Caco-2 (cell line): ENCODE measurements at regions not wholly inside any gene's neighbourhood (a gene's known extent, or its start where the extent isn't known, plus 50 kb on each side); places are given as distances from the start of the nearest gene placed in this dataset.
"Not testable (repeated sequence)": the region's sequence is repeated elsewhere in the genome, so short reads cannot be mapped to it uniquely, and the experiment has no call there.

ENCODE experiments used
- BruUV-seq: library from RNA; stranded (reverse); fragments of 400-500 nt; replicated peaks from 2 replicates; lab custom pipeline; 2021; lab: Mats Ljungman, UMichigan
- CTCF ChIA-PET: fragments of 300-600 bp; sonication (Branson Sonifier 250); formaldehyde crosslinking; loops from one replicate; lab custom pipeline; 2022; ENCODE audit warnings: antibody characterized with exemption; lab: Charles Lee
- POLR2A ChIA-PET: fragments of 300-600 bp; sonication (Branson Sonifier 250); formaldehyde crosslinking; loops from one replicate; lab custom pipeline; 2022; ENCODE audit warnings: antibody characterized with exemption; lab: Charles Lee
- DNase-seq, 2 experiments: peaks; one replicate each; pipeline versions ENCODE4 v3.0.0 to v3.0.0-alpha.2; 2020 to 2022
- H3K27me3 ChIP-seq: replicated peaks from 2 replicates; pipeline ENCODE4 v1.6.0; 2011; ENCODE audit warnings: low read length; ENCODE audit not compliant: control insufficient read depth, insufficient read depth
- H3K36me3 ChIP-seq: 2 replicates; pipeline ENCODE4 v1.5.1; 2011; ENCODE audit warnings: low read length; ENCODE audit not compliant: control insufficient read depth, insufficient read depth
- H3K4me1 ChIP-seq: fragments of 250-450 bp; sonication (Bioruptor Pico); 2 replicates; pipeline ENCODE4 v1.5.1; 2020; ENCODE audit warnings: mild to moderate bottlenecking
- H3K4me3 ChIP-seq: 2 replicates; pipeline ENCODE4 v1.5.1; 2011; ENCODE audit warnings: low read depth, mild to moderate bottlenecking, control low read depth, low read length
- H3K9me3 ChIP-seq: fragments of 250-450 bp; sonication (Bioruptor Pico); 2 replicates; pipeline ENCODE4 v1.5.1; 2020; ENCODE audit warnings: mild to moderate bottlenecking, moderate library complexity
- H3K27ac Mint-ChIP-seq: one replicate; pipeline ENCODE4 v1.8.0; 2022; ENCODE audit warnings: mixed read lengths; ENCODE audit not compliant: unreplicated experiment
- H3K27me3 Mint-ChIP-seq: one replicate; pipeline ENCODE4 v1.8.0; 2022; ENCODE audit warnings: mixed read lengths; ENCODE audit not compliant: insufficient read depth, unreplicated experiment
- H3K36me3 Mint-ChIP-seq: one replicate; pipeline ENCODE4 v1.8.0; 2022; ENCODE audit warnings: mild to moderate bottlenecking, mixed read lengths; ENCODE audit not compliant: insufficient read depth, unreplicated experiment
- H3K4me1 Mint-ChIP-seq: one replicate; pipeline ENCODE4 v1.8.0; 2022; ENCODE audit warnings: low read depth, mixed read lengths; ENCODE audit not compliant: unreplicated experiment
- H3K4me3 Mint-ChIP-seq: one replicate; pipeline ENCODE4 v1.8.0; 2022; ENCODE audit warnings: mild to moderate bottlenecking, moderate library complexity, mixed read lengths; ENCODE audit not compliant: unreplicated experiment
- H3K9me3 Mint-ChIP-seq: one replicate; pipeline ENCODE4 v1.8.0; 2022; ENCODE audit warnings: mixed read lengths; ENCODE audit not compliant: unreplicated experiment
- intact Hi-C: fragments of 100-400 bp; cut with micrococcal nuclease; formaldehyde crosslinking; loops from one replicate; pipeline ENCODE4 v1.10.0; 2022; ENCODE audit not compliant: unreplicated experiment
- TF ChIP-seq, protein P1 (sequence below), 2 experiments: fragments of 200-600 bp in 1 of 2; IDR thresholded peaks; 1 replicate in 1 of 2; 2 replicates in 1 of 2; pipeline versions ENCODE4 v1.5.1 to v1.8.0; 2011 to 2022; ENCODE audit warnings: antibody characterized with exemption in 1 of 2, control low read depth in 1 of 2, inconsistent platforms in 1 of 2, low read depth in 1 of 2, low read length in 1 of 2, mild to moderate bottlenecking in 1 of 2, moderate library complexity in 1 of 2; ENCODE audit not compliant: insufficient read depth in 1 of 2, severe bottlenecking in 1 of 2, unreplicated experiment in 1 of 2

DNA sequence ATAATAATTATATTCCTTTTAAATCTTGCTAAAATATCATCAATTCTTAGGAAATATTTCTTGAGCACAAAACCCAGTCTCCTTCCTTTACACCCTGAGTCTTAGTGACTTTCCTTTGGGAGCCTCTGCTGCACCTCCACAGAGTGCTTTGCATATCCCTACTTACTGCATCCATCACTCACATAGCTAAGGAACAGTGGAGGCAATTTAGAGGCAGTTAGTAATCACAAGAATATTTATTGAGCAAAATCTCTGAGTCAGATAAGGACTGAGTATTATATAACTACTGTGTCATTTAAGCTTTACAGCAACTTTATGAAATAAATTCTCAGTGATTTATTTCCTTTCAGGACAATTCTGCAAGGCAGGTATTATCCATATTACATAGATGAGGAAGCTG, 327.7 kb downstream of the TMX3 start:
- intact Hi-C loops = no loop called here
- H3K4me3 ChIP-seq = no peak overlapping the region
- no peaks in the 10 kb centered on the region for H3K27me3 Mint-ChIP-seq
- no peaks in the 10 kb centered on the region for H3K36me3 ChIP-seq
- H3K27ac Mint-ChIP-seq = no peak overlapping the region
- DNase-seq = no peak
- TF ChIP-seq, protein P1, sequence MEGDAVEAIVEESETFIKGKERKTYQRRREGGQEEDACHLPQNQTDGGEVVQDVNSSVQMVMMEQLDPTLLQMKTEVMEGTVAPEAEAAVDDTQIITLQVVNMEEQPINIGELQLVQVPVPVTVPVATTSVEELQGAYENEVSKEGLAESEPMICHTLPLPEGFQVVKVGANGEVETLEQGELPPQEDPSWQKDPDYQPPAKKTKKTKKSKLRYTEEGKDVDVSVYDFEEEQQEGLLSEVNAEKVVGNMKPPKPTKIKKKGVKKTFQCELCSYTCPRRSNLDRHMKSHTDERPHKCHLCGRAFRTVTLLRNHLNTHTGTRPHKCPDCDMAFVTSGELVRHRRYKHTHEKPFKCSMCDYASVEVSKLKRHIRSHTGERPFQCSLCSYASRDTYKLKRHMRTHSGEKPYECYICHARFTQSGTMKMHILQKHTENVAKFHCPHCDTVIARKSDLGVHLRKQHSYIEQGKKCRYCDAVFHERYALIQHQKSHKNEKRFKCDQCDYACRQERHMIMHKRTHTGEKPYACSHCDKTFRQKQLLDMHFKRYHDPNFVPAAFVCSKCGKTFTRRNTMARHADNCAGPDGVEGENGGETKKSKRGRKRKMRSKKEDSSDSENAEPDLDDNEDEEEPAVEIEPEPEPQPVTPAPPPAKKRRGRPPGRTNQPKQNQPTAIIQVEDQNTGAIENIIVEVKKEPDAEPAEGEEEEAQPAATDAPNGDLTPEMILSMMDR (IDR thresholded peaks at IDR 0.05; ENCODE audit: insufficient read depth in 1 of 2, low read depth in 1 of 2, low read length in 1 of 2, severe bottlenecking in 1 of 2, unreplicated experiment in 1 of 2) = no peak
- no peaks in the 10 kb centered on the region for H3K36me3 Mint-ChIP-seq
- no peaks in the 10 kb centered on the region for H3K9me3 Mint-ChIP-seq
- no peaks in the 10 kb centered on the region for H3K4me1 Mint-ChIP-seq
- ChIA-PET POLR2A (no interaction called here), CTCF (no interaction called here)
- H3K9me3 ChIP-seq = no peaks in the 10 kb centered on the region
- H3K4me3 Mint-ChIP-seq = no peak overlapping the region
- no peaks in the 10 kb centered on the region for H3K4me1 ChIP-seq
- no peaks in the 10 kb centered on the region for H3K27me3 ChIP-seq
- BruUV-seq = no TSS peak

- H3K4me1 Mint-ChIP-seq, H3K9me3 ChIP-seq, H3K9me3 Mint-ChIP-seq, H3K36me3 Mint-ChIP-seq, H3K36me3 ChIP-seq, H3K27me3 ChIP-seq, H3K27ac Mint-ChIP-seq, POLR2A ChIA-PET, H3K4me3 ChIP-seq, H3K27me3 Mint-ChIP-seq, H3K4me3 Mint-ChIP-seq, BruUV-seq, H3K4me1 ChIP-seq, DNase-seq, intact Hi-C loops, CTCF ChIA-PET: not testable (repeated sequence)
Observed at GRCh38 chr18:68383979-68384378, 330.9 kb downstream of the TMX3 start.

DNA sequence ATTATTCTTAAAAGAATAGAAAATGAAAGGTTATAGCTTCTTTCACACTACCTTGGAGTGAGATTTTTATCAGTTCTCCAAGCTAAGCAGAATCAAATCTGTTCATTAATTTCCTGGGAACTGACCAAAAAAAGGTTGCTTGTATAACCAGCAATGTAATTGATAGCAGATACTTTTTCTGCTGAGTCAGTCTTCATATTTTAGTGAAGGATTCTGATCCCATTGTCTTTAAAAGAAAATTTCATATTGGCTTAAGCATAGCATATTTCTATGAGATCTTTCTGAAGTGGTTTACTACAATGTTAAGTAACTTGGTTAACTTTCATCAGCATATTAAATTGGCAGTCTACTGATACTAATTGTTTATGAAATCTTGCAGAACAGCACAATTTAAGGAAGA, 338.0 kb downstream of the TMX3 start:
- H3K9me3 Mint-ChIP-seq = no peaks in the 10 kb centered on the region
- TF ChIP-seq, protein P1 (IDR thresholded peaks at IDR 0.05; ENCODE audit: insufficient read depth in 1 of 2, low read depth in 1 of 2, low read length in 1 of 2, severe bottlenecking in 1 of 2, unreplicated experiment in 1 of 2) = no peak
- Histone ChIP-seq H3K4me3 (no peak overlapping the region), H3K36me3 (no peaks in the 10 kb centered on the region), H3K9me3 (no peaks in the 10 kb centered on the region), H3K4me1 (no peaks in the 10 kb centered on the region), H3K27me3 (no peaks in the 10 kb centered on the region)
- intact Hi-C loops = no loop called here
- DNase-seq = no peak
- H3K4me1 Mint-ChIP-seq = no peaks in the 10 kb centered on the region
- peaks cover 2% of the 10 kb centered on the region for H3K27me3 Mint-ChIP-seq
- H3K27ac Mint-ChIP-seq = no peak overlapping the region
- no peak overlapping the region for H3K4me3 Mint-ChIP-seq
- ChIA-PET CTCF (no interaction called here), POLR2A (no interaction called here)
- BruUV-seq = no TSS peak
- H3K36me3 Mint-ChIP-seq = no peaks in the 10 kb centered on the region

DNA sequence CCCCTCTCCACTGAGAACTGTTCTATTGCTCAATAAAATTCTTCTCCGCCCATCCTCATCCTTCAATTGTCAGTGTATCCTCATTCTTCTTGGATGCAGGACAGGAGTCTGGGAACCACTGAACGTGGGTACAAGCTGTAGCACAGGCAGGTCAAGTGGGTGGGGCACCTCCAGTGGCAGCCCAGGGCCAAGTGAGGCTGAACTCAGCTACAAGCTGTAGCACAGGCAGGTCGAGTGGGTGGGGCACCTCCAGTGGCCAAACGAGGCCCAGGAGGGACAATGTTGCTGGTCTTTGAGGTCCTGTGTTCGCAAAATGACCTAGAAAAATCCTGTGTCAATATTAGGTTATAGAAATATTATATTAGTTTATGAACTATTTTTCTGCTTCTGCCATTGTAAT, 352.0 kb downstream of the TMX3 start:
- Histone ChIP-seq H3K9me3 (no peaks in the 10 kb centered on the region), H3K36me3 (no peaks in the 10 kb centered on the region), H3K4me3 (no peak overlapping the region), H3K4me1 (no peaks in the 10 kb centered on the region), H3K27me3 (no peaks in the 10 kb centered on the region)
- ChIA-PET POLR2A (no interaction called here), CTCF (no interaction called here)
- no peaks in the 10 kb centered on the region for H3K27me3 Mint-ChIP-seq
- H3K4me1 Mint-ChIP-seq = no peaks in the 10 kb centered on the region
- H3K4me3 Mint-ChIP-seq = no peak overlapping the region
- H3K27ac Mint-ChIP-seq = no peak overlapping the region
- no peaks in the 10 kb centered on the region for H3K36me3 Mint-ChIP-seq
- H3K9me3 Mint-ChIP-seq = no peaks in the 10 kb centered on the region
- intact Hi-C loops = no loop called here
- DNase-seq = no peak
- BruUV-seq = no TSS peak
- TF ChIP-seq, protein P1 (IDR thresholded peaks at IDR 0.05; ENCODE audit: insufficient read depth in 1 of 2, low read depth in 1 of 2, low read length in 1 of 2, severe bottlenecking in 1 of 2, unreplicated experiment in 1 of 2) = no peak
